ENCODE measurements at regions not wholly inside any gene's neighbourhood (a gene's known extent, or its start where the extent isn't known, plus 50 kb on each side); places are given as distances from the start of the nearest gene placed in this dataset.

DNA sequence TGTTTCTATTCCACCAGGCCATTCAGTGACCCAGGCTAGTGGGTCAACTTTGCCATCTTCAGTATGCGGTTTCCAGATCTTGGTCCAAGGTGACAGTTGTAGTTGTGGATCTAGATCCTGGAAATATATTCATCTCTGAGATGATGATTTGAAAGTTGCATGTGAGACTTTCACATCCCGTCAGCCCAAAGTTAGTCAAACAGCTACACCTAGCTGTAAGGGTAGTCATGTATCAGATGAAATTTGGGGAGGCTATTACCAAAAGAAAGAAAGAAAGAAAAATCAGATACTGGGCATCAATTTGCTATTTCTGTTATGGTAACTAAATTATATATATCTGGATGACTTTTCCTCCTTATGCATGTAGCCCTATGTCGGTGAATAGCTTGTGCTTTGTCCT, 259.4 kb upstream of the ARX start:
- TF ChIP-seq, protein P1, sequence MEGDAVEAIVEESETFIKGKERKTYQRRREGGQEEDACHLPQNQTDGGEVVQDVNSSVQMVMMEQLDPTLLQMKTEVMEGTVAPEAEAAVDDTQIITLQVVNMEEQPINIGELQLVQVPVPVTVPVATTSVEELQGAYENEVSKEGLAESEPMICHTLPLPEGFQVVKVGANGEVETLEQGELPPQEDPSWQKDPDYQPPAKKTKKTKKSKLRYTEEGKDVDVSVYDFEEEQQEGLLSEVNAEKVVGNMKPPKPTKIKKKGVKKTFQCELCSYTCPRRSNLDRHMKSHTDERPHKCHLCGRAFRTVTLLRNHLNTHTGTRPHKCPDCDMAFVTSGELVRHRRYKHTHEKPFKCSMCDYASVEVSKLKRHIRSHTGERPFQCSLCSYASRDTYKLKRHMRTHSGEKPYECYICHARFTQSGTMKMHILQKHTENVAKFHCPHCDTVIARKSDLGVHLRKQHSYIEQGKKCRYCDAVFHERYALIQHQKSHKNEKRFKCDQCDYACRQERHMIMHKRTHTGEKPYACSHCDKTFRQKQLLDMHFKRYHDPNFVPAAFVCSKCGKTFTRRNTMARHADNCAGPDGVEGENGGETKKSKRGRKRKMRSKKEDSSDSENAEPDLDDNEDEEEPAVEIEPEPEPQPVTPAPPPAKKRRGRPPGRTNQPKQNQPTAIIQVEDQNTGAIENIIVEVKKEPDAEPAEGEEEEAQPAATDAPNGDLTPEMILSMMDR (IDR thresholded peaks at IDR 0.05; ENCODE audit: low read depth, low read length) = no peak
- H3K4me3 ChIP-seq (replicated peaks in 1 of 2; ENCODE audit: low read depth in 2 of 2, low read length in 2 of 2) = no peak overlapping the region
- DNase-seq (ENCODE audit: low read depth in 2 of 2) = no peak

DNA sequence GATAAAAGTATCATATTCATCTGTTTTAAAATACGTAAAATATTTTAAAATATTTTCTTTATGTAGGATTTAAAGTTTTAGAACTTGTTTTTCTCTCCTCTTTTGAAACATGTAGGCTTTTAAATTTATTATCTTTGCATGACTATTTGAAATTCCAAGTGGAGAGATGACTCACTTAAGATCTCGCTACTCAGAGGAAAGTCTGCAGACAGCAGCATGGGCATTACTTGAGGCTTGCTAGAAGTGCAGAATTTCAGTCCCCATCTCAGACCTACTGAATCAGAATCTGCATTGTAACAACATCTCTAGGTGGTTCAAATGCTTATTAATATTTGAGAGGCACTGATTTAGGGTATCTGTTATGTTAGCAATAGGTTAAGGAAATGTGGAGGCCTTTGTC, 225.7 kb upstream of the ARX start:
- TF ChIP-seq, protein P1 (IDR thresholded peaks at IDR 0.05; ENCODE audit: low read depth, low read length) = no peak
- DNase-seq (ENCODE audit: low read depth in 2 of 2) = no peak
- no peak overlapping the region for H3K4me3 ChIP-seq (replicated peaks in 1 of 2; ENCODE audit: low read depth in 2 of 2, low read length in 2 of 2)

DNA sequence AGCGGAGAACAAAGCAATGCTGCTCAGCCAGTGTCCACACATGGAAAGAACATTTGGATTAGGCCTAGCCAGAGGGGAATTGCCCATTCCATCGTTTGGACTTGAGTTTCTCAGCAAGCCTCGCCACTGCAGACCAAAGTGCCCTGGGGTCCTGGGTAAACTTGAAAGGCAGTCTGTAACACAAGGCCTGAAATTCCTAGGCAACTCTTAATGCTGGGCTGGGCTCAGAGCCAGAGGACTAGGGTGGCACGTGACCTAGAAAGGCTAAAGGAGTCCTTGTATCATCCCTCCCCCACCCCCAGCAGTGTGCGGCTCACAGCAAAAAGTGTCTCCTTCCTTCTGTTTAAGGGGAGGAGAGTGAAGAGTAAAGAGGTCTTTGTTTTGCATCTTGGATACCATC, 210.4 kb upstream of the ARX start:
- TF ChIP-seq, protein P1 (IDR thresholded peaks at IDR 0.05; ENCODE audit: low read depth, low read length) = no peak
- H3K4me3 ChIP-seq (replicated peaks in 1 of 2; ENCODE audit: low read depth in 2 of 2, low read length in 2 of 2) = no peak overlapping the region
- no peak for DNase-seq (ENCODE audit: low read depth in 2 of 2)

DNA sequence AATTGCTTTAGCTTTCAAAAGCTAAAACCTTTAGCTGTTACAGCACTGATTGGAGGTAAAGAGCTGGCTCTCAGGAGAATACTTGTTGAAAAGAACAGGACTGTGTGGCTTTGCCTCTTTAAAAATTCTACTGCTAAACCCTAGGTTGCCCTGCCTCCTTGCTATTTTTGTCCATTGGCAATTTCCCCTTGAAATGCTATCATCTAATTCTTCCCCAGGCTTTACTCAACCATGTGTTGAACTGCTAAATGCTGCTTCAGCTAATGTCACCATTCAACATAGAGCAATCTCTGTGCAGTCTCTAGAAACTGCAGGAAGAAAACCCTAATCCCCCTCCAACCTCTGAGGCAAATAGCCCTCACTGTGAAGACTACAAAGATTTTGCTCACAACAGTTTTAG, 203.7 kb upstream of the ARX start:
- no peak for DNase-seq (ENCODE audit: low read depth in 2 of 2)
- no peak overlapping the region for H3K4me3 ChIP-seq (replicated peaks in 1 of 2; ENCODE audit: low read depth in 2 of 2, low read length in 2 of 2)
- TF ChIP-seq, protein P1 (IDR thresholded peaks at IDR 0.05; ENCODE audit: low read depth, low read length) = no peak

DNA sequence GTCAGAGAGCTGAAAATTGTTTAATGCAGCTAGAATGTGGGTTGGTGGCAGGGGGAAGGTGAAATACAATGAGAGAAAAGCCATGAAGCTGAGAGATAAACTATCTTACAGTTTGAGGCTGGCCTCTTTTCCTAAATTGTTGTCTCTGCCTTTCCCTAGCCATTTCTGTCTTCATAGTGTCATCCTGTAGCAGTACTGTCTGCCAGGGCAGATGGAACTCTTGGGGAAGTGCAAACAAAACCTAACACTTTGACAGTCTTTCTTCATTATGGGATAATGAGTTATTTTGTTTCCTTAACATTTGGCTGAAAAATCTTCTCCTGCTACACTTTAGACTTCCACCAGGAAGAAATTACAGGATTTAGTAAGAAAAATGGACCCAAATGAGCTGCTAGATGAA, 197.8 kb upstream of the ARX start:
- TF ChIP-seq, protein P1 (IDR thresholded peaks at IDR 0.05; ENCODE audit: low read depth, low read length) = no peak
- DNase-seq (ENCODE audit: low read depth in 2 of 2) = no peak
- H3K4me3 ChIP-seq (replicated peaks in 1 of 2; ENCODE audit: low read depth in 2 of 2, low read length in 2 of 2) = no peak overlapping the region

DNA sequence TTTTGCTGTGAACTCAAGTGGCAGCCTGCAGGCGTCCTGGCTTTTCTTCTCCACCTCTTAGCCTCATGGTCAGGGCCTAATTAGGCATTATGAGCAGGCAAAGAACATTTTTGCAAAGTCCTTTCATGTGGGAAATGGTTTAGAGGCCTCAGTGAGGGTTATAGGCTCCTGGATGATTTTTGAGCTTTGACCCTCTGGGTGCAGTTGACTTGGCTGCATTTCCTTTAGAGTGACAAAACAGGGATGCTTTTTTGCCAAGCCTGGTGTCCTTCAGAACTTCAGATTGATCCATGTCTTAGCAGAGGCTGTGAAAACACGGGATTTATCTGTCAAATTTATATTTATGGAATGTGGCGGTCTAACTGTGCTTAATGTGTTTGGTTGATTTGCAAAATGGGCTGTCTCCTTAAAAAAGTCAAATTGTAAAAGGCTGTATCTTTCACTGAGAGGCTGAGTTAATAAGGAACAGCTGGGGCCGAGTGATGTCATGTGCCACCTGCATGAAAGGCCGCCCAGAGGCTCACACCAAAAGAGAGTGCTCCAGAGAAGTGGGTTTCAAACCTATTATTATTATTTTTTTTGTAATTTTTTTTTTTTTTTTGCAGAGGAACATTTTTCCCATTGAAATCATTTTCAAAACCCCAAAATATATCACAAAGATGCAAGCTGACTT, 192.2 kb upstream of the ARX start:
- H3K4me3 ChIP-seq (replicated peaks in 1 of 2; ENCODE audit: low read depth in 2 of 2, low read length in 2 of 2) = no peak overlapping the region
- no peak for DNase-seq (ENCODE audit: low read depth in 2 of 2)

More for the DNA sequence above, 192.2 kb upstream of the ARX start:
- TF ChIP-seq, protein P1 (IDR thresholded peaks at IDR 0.05; ENCODE audit: low read depth, low read length) = no peak

Measured in cardiac fibroblast (primary cell).